Bronchial epithelial cell (primary cell): ENCODE measurements at regions not wholly inside any gene's neighbourhood (a gene's known extent, or its start where the extent isn't known, plus 50 kb on each side); places are given as distances from the start of the nearest gene placed in this dataset.
"Not testable (repeated sequence)": the region's sequence is repeated elsewhere in the genome, so short reads cannot be mapped to it uniquely, and the experiment has no call there.

ENCODE experiments used
- DNase-seq: peaks from one replicate; pipeline ENCODE4 v3.0.0-alpha.2; 2010; ENCODE audit warnings: low read depth
- FAIRE-seq: peaks from 2 replicates; lab custom pipeline; 2011; peaks lifted over from hg19 to GRCh38; lab: Jason Lieb, UNC
- H3K27me3 ChIP-seq: 2 replicates; pipeline ENCODE4 v1.5.1; 2011; ENCODE audit warnings: low read length; ENCODE audit not compliant: control insufficient read depth, insufficient read depth
- H3K36me3 ChIP-seq: 2 replicates; pipeline ENCODE4 v1.5.1; 2011; ENCODE audit warnings: low read length; ENCODE audit not compliant: control insufficient read depth, insufficient read depth
- H3K4me3 ChIP-seq: 2 replicates; pipeline ENCODE4 v1.5.1; 2011; ENCODE audit warnings: mild to moderate bottlenecking, low read depth, low read length, control low read depth
- TF ChIP-seq, protein P1 (sequence below): IDR thresholded peaks from 2 replicates; pipeline ENCODE4 v1.5.1; 2011; ENCODE audit warnings: mild to moderate bottlenecking, moderate library complexity, low read length, control low read depth, inconsistent platforms; ENCODE audit not compliant: insufficient read depth, severe bottlenecking

DNA sequence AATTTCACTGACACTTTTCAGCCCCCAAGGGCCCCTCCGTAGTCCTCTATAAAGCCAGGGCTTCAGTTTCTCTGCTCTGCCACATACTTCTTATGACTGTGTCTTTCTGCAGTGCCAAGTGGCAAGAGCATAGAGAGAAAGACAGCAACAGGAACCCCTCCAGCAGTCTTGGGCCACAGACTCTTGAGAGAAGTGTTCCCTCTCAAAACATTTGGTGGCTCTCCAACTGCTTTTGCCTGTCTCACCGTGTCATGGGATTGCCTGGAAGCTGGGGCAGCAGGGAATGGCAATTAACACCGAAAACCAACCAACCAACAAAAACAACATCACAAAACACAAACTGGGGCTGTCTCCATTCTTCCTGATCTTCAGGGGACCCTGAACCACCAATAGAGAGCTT is 73.8 kb upstream of the ELN start:
- H3K36me3 ChIP-seq: no peaks in the 10 kb centered on the region
- TF ChIP-seq, protein P1, sequence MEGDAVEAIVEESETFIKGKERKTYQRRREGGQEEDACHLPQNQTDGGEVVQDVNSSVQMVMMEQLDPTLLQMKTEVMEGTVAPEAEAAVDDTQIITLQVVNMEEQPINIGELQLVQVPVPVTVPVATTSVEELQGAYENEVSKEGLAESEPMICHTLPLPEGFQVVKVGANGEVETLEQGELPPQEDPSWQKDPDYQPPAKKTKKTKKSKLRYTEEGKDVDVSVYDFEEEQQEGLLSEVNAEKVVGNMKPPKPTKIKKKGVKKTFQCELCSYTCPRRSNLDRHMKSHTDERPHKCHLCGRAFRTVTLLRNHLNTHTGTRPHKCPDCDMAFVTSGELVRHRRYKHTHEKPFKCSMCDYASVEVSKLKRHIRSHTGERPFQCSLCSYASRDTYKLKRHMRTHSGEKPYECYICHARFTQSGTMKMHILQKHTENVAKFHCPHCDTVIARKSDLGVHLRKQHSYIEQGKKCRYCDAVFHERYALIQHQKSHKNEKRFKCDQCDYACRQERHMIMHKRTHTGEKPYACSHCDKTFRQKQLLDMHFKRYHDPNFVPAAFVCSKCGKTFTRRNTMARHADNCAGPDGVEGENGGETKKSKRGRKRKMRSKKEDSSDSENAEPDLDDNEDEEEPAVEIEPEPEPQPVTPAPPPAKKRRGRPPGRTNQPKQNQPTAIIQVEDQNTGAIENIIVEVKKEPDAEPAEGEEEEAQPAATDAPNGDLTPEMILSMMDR: no peak
- H3K27me3 ChIP-seq: no peaks in the 10 kb centered on the region
- DNase-seq (no peak), FAIRE-seq (no peak)
- H3K4me3 ChIP-seq: no peak overlapping the region

DNA sequence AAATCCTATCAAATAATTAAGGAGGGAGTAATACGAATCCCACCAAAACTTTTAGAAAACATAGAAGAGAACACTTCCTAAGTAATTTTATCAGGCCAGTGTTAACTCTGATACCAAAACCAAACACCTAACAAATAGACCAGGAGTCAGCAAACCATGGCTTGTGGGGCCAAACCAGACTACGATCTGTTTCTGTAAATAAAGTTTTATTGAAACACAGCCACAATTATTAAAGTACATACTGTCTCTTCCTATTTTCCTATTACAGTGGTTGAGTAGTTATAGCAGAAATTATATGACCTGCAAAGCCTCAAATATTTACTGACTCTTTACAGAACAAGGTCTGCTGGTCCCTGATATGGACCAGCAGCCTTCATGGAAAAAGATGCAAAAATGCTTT is 73.1 kb upstream of the ELN start:
- DNase-seq: no peak

DNA sequence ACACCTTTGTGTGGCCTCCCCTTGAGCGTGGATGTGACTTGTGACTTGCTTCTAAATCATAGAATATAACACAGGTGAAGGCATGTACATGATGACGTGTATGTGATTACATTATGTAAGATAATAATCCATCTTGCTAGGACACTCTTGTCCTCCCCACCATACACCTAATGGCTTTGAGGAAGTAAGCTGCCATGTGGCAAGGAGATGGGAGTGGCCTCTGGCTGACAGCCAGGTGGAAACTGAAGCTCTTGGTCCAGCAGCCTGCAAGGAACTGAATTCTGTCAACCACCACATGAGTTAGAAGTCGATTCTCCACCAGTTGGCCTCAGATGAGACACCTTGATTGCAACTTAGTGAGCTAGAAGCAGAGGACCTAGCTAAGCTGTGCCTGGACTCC is 67.4 kb upstream of the ELN start:
- Histone ChIP-seq H3K4me3 (no peak overlapping the region), H3K27me3 (no peaks in the 10 kb centered on the region), H3K36me3 (no peaks in the 10 kb centered on the region)
- DNase-seq (peak; percentile 23), FAIRE-seq (no peak)
- TF ChIP-seq, protein P1: no peak

More for the DNA sequence above, 73.1 kb upstream of the ELN start:
- Histone ChIP-seq H3K4me3 (no peak overlapping the region), H3K36me3 (no peaks in the 10 kb centered on the region), H3K27me3 (no peaks in the 10 kb centered on the region)
- no peak for FAIRE-seq
- TF ChIP-seq, protein P1: no peak

DNA sequence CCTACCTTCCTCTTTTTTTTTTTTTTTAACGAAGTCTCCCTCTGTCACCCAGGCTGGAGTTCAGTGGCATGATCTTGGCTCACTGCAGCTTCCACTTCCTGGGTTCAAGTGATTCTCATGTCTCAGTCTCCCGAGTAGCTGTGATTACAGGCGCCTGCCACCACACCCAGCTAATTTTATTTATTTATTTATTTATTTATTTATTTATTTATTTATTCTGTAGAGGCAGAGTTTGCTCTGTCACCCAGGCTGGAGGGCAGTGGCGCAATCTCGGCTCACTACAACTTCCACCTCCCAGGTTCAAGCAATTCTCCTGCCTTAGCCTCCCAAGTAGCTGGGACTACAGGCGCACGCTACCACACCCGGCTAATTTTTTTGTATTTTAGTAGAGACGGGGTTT is 66.0 kb upstream of the ELN start:
- not testable (repeated sequence) for DNase-seq, FAIRE-seq, H3K4me3 ChIP-seq, H3K27me3 ChIP-seq, H3K36me3 ChIP-seq

DNA sequence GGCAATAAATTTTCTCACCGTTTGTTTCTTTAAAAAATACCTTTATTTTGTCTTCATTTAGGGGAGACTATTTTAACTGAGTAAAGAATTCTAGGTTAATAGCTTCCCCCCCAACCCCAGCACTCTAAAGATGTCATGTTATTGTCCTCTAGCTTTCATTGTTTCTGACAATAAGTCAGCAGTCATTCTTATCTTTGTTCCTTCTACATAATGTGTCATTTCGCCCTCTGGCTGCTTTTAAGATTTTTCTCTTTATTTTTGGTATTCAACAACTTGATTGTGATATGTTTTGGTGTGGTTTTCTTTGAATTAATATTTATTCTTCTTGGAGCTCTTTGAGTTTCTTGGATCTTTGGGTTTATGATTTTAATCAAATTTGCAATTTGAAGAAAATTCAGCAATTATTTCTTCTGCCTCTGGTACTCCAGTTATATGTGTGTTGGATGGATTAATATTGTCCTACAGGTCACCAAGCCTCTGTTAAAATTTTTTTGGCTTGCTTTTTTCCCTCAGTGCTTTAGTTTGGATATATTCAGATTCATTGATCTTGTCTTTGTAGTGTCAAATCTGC is 64.6 kb upstream of the ELN start:
- DNase-seq (no peak), FAIRE-seq (no peak)
- Histone ChIP-seq H3K27me3 (no peaks in the 10 kb centered on the region), H3K4me3 (no peak overlapping the region), H3K36me3 (no peaks in the 10 kb centered on the region)
- TF ChIP-seq, protein P1: no peak

DNA sequence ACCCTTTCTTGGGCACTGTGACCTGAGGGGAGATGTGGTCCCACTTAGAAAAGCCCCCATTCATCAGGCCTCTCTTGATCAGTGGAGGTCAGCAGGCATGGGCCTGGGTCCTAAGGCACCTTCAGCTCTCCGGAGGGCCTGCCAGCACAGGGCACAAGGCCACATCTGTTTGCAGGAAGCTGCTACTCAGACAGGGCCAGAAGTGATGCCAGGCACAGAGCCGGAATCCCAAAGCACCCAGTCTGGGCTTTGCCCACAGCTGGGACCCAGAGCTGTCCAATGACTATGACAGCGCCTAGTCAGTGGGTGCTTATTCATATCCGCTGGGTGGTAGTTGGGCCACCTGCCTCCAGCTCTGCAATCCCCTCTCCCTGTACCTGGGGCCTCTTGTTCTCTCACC is 63.2 kb upstream of the ELN start:
- no peaks in the 10 kb centered on the region for H3K36me3 ChIP-seq
- H3K4me3 ChIP-seq: no peak overlapping the region
- TF ChIP-seq, protein P1: no peak
- FAIRE-seq (no peak), DNase-seq (no peak)
- H3K27me3 ChIP-seq: no peaks in the 10 kb centered on the region
